ENCODE measurements at regions not wholly inside any gene's neighbourhood (a gene's known extent, or its start where the extent isn't known, plus 50 kb on each side); places are given as distances from the start of the nearest gene placed in this dataset.

GRCh38 chrX:2559124-2559523, 58.3 kb upstream of the DHRSX start:
- Histone ChIP-seq H2BK5ac (ENCODE audit: low read depth, low read length, poor library complexity, severe bottlenecking) (no peak overlapping the region), H3K27me3 (ENCODE audit: control insufficient read depth, insufficient read depth, low read length) (peaks cover 4% of the 10 kb centered on the region; the same call in 1 of the 2 replicates), H3K79me1 (ENCODE audit: low read depth in 1 of 2, low read length in 2 of 2) (no peaks in the 10 kb centered on the region), H3K23ac (ENCODE audit: low read depth, low read length) (no peak overlapping the region), H3K27ac (ENCODE audit: insufficient read depth, low read length) (no peak overlapping the region), H4K8ac (ENCODE audit: low read depth in 2 of 2, low read length in 2 of 2) (no peak overlapping the region), H3K4me2 (ENCODE audit: low read depth, low read length) (no peak overlapping the region), H3K4me1 (ENCODE audit: control insufficient read depth, insufficient read depth, low read length) (no peaks in the 10 kb centered on the region), H3K36me3 (ENCODE audit: control insufficient read depth, insufficient read depth, low read length) (no peaks in the 10 kb centered on the region), H3K56ac (ENCODE audit: extremely low read depth, insufficient read depth, low read length) (no peak overlapping the region), H3K9me1 (ENCODE audit: insufficient read depth, low read length) (no peaks in the 10 kb centered on the region), H3K4ac (ENCODE audit: low read depth, low read length) (no peak overlapping the region), H2AK9ac (replicated peaks; ENCODE audit: low read depth, low read length, poor library complexity) (no peak overlapping the region), H4K20me1 (ENCODE audit: insufficient read depth, low read length) (no peaks in the 10 kb centered on the region), H2AK5ac (ENCODE audit: low read depth, low read length) (no peak overlapping the region), H3K4me3 (ENCODE audit: insufficient read depth, low read depth, low read length) (no peak overlapping the region), H2BK15ac (ENCODE audit: low read depth, low read length) (no peak overlapping the region), H3K14ac (replicated peaks; ENCODE audit: low read depth, low read length) (no peak overlapping the region), H2BK20ac (ENCODE audit: low read depth, low read length) (no peak overlapping the region), H2AFZ (replicated peaks; ENCODE audit: low read length, poor library complexity) (no peak overlapping the region), H3K9ac (ENCODE audit: low read depth, low read length) (no peak overlapping the region), H3K18ac (ENCODE audit: low read depth, low read length) (no peak overlapping the region), H2BK120ac (ENCODE audit: low read depth, low read length) (no peak overlapping the region), H3K9me3 (ENCODE audit: control insufficient read depth, insufficient read depth, low read length) (no peaks in the 10 kb centered on the region), H4K5ac (ENCODE audit: low read depth, low read length) (no peak overlapping the region), H4K91ac (ENCODE audit: insufficient read depth, low read depth, low read length) (no peak overlapping the region)
- DNase-seq (no peak), ATAC-seq (ENCODE audit: low read depth) (no peak)
- WGBS, 2 experiments (ENCODE audit: extremely low coverage in 2 of 2, insufficient read length in 1 of 2), result no CpG with 5 or more reads among the region's 3 CpGs
- BruUV-seq (replicated peaks), result no TSS peak
- dilution Hi-C loops (cut with HindIII; ENCODE audit: low sequenced_read_pairs, unreplicated experiment) (no loop called here), intact Hi-C loops (cut with micrococcal nuclease) (no loop called here), in situ Hi-C loops (cut with MboI; ENCODE audit: low sequenced_read_pairs) (no loop called here)
- ChIA-PET POLR2A (ENCODE audit: unreplicated experiment) (no interaction called here), CTCF (no interaction called here)
- no peak for TF ChIP-seq MAZ (IDR thresholded peaks at IDR 0.05; ENCODE audit: borderline replicate concordance, low read depth, low read length)
- TF ChIP-seq MXI1 (IDR thresholded peaks at IDR 0.05; ENCODE audit: borderline replicate concordance, low read depth, low read length), result no peak
- no peak for TF ChIP-seq NFE2L2 (IDR thresholded peaks at IDR 0.05; ENCODE audit: low read depth, low read length)
- TF ChIP-seq ELK1 (IDR thresholded peaks at IDR 0.05; ENCODE audit: borderline replicate concordance, low read depth, low read length), result no peak
- no peak for TF ChIP-seq RAD21 (IDR thresholded peaks at IDR 0.05; ENCODE audit: low read length)
- TF ChIP-seq CEBPB (IDR thresholded peaks at IDR 0.05; ENCODE audit: low read depth, low read length), result no peak
- no peak for TF ChIP-seq USF2 (IDR thresholded peaks at IDR 0.05; ENCODE audit: low read depth, low read length)
- no peak for TF ChIP-seq RCOR1 (IDR thresholded peaks at IDR 0.05; ENCODE audit: insufficient replicate concordance, low read length)
- TF ChIP-seq CHD1 (IDR thresholded peaks at IDR 0.05; ENCODE audit: low read depth, low read length), result no peak
- no peak for TF ChIP-seq CTCF (conservative IDR thresholded peaks at IDR 0.05; ENCODE audit: low read depth, low read length)
- no peak for TF ChIP-seq BHLHE40 (IDR thresholded peaks at IDR 0.05; ENCODE audit: low read depth, low read length)
- TF ChIP-seq RFX5 (IDR thresholded peaks at IDR 0.05; ENCODE audit: low read depth, low read length), result no peak
- no peak for TF ChIP-seq MAFK (IDR thresholded peaks at IDR 0.05; ENCODE audit: low read depth, low read length)
- TF ChIP-seq FOS (IDR thresholded peaks at IDR 0.05; ENCODE audit: low read depth, low read length), result no peak
- no peak for TF ChIP-seq POLR2A (IDR thresholded peaks at IDR 0.05; ENCODE audit: low read depth, low read length)
- TF ChIP-seq SMC3 (IDR thresholded peaks at IDR 0.05; ENCODE audit: low read depth, low read length), result no peak
